ENCODE measurements at regions not wholly inside any gene's neighbourhood (a gene's known extent, or its start where the extent isn't known, plus 50 kb on each side); places are given as distances from the start of the nearest gene placed in this dataset.

GRCh38 chr10:78434886-78435285, 401.2 kb downstream of the RPS24 start:
- TF ChIP-seq CTCF (IDR thresholded peaks at IDR 0.05), result no peak
- TF ChIP-seq POLR2A (IDR thresholded peaks at IDR 0.05), result no peak

All from right lobe of liver (tissue), 4 donors.